OCI-LY1 (cell line): ENCODE measurements at regions not wholly inside any gene's neighbourhood (a gene's known extent, or its start where the extent isn't known, plus 50 kb on each side); places are given as distances from the start of the nearest gene placed in this dataset.

Source experiments
- H2AFZ ChIP-seq: fragments of 200-600 bp; sonication (generic), shearing (Covaris generic); 2 replicates; pipeline ENCODE4 v1.6.0; 2014; ENCODE audit warnings: antibody characterized with exemption, mild to moderate bottlenecking, low read length
- H3F3A ChIP-seq: fragments of 200-600 bp; sonication (generic), shearing (Covaris generic); 2 replicates; pipeline ENCODE4 v1.6.0; 2014; ENCODE audit warnings: mild to moderate bottlenecking, antibody characterized with exemption, low read length, moderate library complexity; ENCODE audit not compliant: insufficient read depth
- H3K27ac ChIP-seq: fragments of 200-600 bp; sonication (generic); 2 replicates; pipeline ENCODE4 v1.5.1; 2014; ENCODE audit warnings: low read length, mixed run types, mild to moderate bottlenecking, low read depth; ENCODE audit not compliant: poor library complexity, severe bottlenecking
- H3K27me3 ChIP-seq: fragments of 200-600 bp; sonication (generic); 2 replicates; pipeline ENCODE4 v1.6.0; 2014; ENCODE audit warnings: antibody characterized with exemption, mild to moderate bottlenecking, low read length, moderate library complexity; ENCODE audit not compliant: insufficient read depth
- H3K36me3 ChIP-seq: fragments of 200-600 bp; sonication (generic); 2 replicates; pipeline ENCODE4 v1.6.1; 2014; ENCODE audit warnings: mild to moderate bottlenecking, antibody characterized with exemption, low read length, moderate library complexity, mixed read lengths; ENCODE audit not compliant: insufficient read depth
- H3K4me1 ChIP-seq: fragments of 200-600 bp; sonication (generic); 2 replicates; pipeline ENCODE4 v1.5.1; 2014; ENCODE audit warnings: mild to moderate bottlenecking, low read length, moderate library complexity; ENCODE audit not compliant: insufficient read depth, severe bottlenecking
- H3K4me2 ChIP-seq: fragments of 200-600 bp; sonication (generic), shearing (Covaris generic); 2 replicates; pipeline ENCODE4 v1.6.1; 2014; ENCODE audit warnings: low read length
- H3K4me3 ChIP-seq: fragments of 200-600 bp; sonication (generic); 2 replicates; pipeline ENCODE4 v1.5.1; 2014; ENCODE audit warnings: low read length, low read depth, mild to moderate bottlenecking, mixed read lengths; ENCODE audit not compliant: poor library complexity, severe bottlenecking
- H3K79me2 ChIP-seq: fragments of 200-600 bp; shearing (Covaris generic); 2 replicates; pipeline ENCODE4 v1.6.1; 2016; ENCODE audit warnings: mixed run types, low read length, mixed read lengths; ENCODE audit not compliant: insufficient read depth
- H3K9ac ChIP-seq: fragments of 200-600 bp; sonication (generic), shearing (Covaris generic); 2 replicates; pipeline ENCODE4 v1.6.1; 2014; ENCODE audit warnings: mild to moderate bottlenecking, low read length, mixed read lengths
- H3K9me2 ChIP-seq: fragments of 200-600 bp; sonication (generic), shearing (Covaris generic); 2 replicates; pipeline ENCODE4 v1.6.1; 2014; ENCODE audit warnings: low read depth, mild to moderate bottlenecking, low read length, mixed read lengths
- H3K9me3 ChIP-seq: fragments of 200-600 bp; shearing (Covaris generic); 2 replicates; pipeline ENCODE4 v1.6.1; 2014; ENCODE audit warnings: low read length, mixed read lengths
- H4K20me1 ChIP-seq: fragments of 200-600 bp; sonication (generic), shearing (Covaris generic); 2 replicates; pipeline ENCODE4 v1.6.0; 2016; ENCODE audit warnings: mild to moderate bottlenecking, low read length; ENCODE audit not compliant: insufficient read depth
- CTCF ChIP-seq: fragments of 200-600 bp; sonication (generic), shearing (Covaris generic); IDR thresholded peaks from 2 replicates; pipeline ENCODE4 v1.5.1; 2017; ENCODE audit warnings: mild to moderate bottlenecking, antibody characterized with exemption, low read length, moderate library complexity, mixed read lengths
- EZH2 ChIP-seq: fragments of 200-600 bp; sonication (generic), shearing (Covaris generic); IDR thresholded peaks from 2 replicates; pipeline ENCODE4 v1.8.0; 2017; ENCODE audit warnings: borderline replicate concordance, mixed run types, mild to moderate bottlenecking, antibody characterized with exemption, low read length, moderate library complexity, mixed read lengths

GRCh38 chr2:223225266-223225665 lies 173.3 kb downstream of the KCNE4 start:
- H3K4me3 ChIP-seq = no peak overlapping the region
- no peak overlapping the region for H3K9ac ChIP-seq
- no peaks in the 10 kb centered on the region for H3K36me3 ChIP-seq
- no peak overlapping the region for H2AFZ ChIP-seq
- no peaks in the 10 kb centered on the region for H3K9me2 ChIP-seq
- H3K79me2 ChIP-seq = no peaks in the 10 kb centered on the region
- no peaks in the 10 kb centered on the region for H3K27me3 ChIP-seq
- TF ChIP-seq CTCF (no peak), EZH2 (no peak)
- H4K20me1 ChIP-seq = no peaks in the 10 kb centered on the region
- H3F3A ChIP-seq = no peaks in the 10 kb centered on the region
- no peak overlapping the region for H3K27ac ChIP-seq
- no peaks in the 10 kb centered on the region for H3K4me1 ChIP-seq
- H3K9me3 ChIP-seq = no peaks in the 10 kb centered on the region
- H3K4me2 ChIP-seq = no peak overlapping the region

- TF ChIP-seq EZH2 = no peak
- no peak for TF ChIP-seq CTCF
- Histone ChIP-seq H3K36me3 (no peaks in the 10 kb centered on the region), H2AFZ (no peak overlapping the region), H4K20me1 (no peaks in the 10 kb centered on the region), H3K9me2 (no peaks in the 10 kb centered on the region), H3K79me2 (no peaks in the 10 kb centered on the region), H3K9ac (no peak overlapping the region), H3K4me1 (no peaks in the 10 kb centered on the region), H3K27ac (no peak overlapping the region), H3K9me3 (no peaks in the 10 kb centered on the region), H3F3A (no peaks in the 10 kb centered on the region), H3K4me3 (no peak overlapping the region), H3K4me2 (no peak overlapping the region), H3K27me3 (no peaks in the 10 kb centered on the region)
These were observed 174.3 kb downstream of the KCNE4 start for GRCh38 chr2:223226264-223226663.

- Histone ChIP-seq H3K27ac (no peak overlapping the region), H3K4me2 (no peak overlapping the region), H3K4me3 (no peak overlapping the region), H3K79me2 (no peaks in the 10 kb centered on the region), H3K9me2 (no peaks in the 10 kb centered on the region), H3F3A (no peaks in the 10 kb centered on the region), H3K9me3 (no peaks in the 10 kb centered on the region), H2AFZ (no peak overlapping the region), H3K27me3 (no peaks in the 10 kb centered on the region), H3K9ac (no peak overlapping the region), H3K4me1 (no peaks in the 10 kb centered on the region), H3K36me3 (no peaks in the 10 kb centered on the region), H4K20me1 (no peaks in the 10 kb centered on the region)
- TF ChIP-seq CTCF (no peak), EZH2 (no peak)
These were observed 175.3 kb downstream of the KCNE4 start for GRCh38 chr2:223227338-223227737.
